ENCODE measurements at regions not wholly inside any gene's neighbourhood (a gene's known extent, or its start where the extent isn't known, plus 50 kb on each side); places are given as distances from the start of the nearest gene placed in this dataset.
A peak's percentile ranks its signal among the peaks of the same experiment; 100 is the strongest.

DNA sequence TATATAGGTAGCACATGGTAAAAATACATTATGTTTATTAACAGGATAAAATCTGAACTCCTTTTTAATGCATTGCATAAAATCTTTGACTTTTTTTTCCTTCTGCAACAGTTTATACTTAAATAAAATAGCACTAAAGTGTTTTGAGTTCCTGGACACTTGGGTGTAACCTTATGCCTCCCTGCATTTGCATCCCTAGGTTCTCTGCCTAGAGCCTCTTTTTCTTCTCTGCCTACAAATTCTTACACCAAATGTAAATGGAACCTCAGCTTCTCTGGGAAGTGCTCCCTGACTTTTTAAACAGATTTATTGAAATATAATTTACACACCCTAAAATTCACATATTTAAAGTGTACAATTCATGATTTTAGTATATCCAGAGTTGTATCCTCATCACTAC is 1017.6 kb downstream of the CNTNAP5 start:
- no peak for DNase-seq (ENCODE audit: low read depth, low spot score)

DNA sequence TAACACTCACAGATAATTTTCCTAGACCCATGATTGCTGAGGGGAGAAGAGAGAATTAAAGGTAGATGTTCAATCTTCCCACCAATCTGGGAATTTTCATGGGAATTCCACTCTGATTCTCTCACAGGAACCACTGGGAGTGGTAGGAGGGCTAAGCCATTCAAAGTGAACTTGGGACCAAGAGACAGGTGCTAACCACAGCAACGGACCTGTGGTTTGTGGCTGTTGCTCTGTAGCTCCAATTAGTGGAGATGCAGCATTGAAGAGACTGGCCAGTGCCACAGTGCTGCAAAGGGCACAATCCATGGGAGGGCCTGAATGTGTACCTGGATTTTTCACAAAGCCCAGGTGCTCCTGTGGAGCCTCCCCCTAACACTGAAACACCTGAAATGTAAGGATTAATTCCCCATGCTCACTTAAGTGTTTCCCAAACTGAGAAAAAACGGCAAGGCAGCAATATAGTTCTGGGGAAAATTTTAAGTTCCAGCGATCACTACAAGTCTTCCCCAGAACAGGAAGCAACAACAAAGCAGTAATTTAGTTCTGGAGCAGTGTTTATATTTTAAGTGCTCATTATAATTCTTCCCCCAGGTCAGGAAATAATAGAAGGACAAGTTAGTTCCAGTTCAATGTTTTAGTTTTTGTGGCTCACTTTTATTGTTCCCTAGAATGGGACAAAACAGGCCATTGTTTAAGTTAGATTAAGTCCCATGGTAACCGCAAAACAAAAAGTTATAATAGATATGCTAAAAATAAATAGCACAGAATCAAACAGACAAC is 1045.8 kb downstream of the CNTNAP5 start:
- DNase-seq (ENCODE audit: low read depth, low spot score): no peak

GRCh38 chr2:125073440-125073839 is 1048.4 kb downstream of the CNTNAP5 start:
- DNase-seq (ENCODE audit: low read depth, low spot score): no peak

DNA sequence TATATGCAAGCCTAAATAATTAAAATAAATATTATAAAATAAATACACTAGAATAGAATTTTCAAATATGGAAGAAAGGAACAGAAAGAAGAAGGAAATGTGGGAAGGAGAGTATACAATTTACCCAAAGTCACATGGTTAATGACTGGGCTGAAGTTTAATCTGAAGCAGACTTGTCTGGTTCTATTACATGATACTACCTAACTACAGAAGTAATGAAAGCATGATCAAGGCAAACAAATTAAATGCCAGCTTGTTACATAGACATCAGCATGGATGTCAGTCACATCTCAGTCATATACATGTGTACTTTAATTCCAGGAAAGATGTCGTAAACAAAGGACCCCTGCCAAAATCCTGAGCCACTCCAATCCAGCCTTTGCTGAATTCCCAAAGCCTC is 1060.8 kb downstream of the CNTNAP5 start:
- no peak for DNase-seq (ENCODE audit: low read depth, low spot score)

GRCh38 chr2:125086313-125087184 is 1061.5 kb downstream of the CNTNAP5 start:
- DNase-seq (ENCODE audit: low read depth, low spot score): no peak

DNA sequence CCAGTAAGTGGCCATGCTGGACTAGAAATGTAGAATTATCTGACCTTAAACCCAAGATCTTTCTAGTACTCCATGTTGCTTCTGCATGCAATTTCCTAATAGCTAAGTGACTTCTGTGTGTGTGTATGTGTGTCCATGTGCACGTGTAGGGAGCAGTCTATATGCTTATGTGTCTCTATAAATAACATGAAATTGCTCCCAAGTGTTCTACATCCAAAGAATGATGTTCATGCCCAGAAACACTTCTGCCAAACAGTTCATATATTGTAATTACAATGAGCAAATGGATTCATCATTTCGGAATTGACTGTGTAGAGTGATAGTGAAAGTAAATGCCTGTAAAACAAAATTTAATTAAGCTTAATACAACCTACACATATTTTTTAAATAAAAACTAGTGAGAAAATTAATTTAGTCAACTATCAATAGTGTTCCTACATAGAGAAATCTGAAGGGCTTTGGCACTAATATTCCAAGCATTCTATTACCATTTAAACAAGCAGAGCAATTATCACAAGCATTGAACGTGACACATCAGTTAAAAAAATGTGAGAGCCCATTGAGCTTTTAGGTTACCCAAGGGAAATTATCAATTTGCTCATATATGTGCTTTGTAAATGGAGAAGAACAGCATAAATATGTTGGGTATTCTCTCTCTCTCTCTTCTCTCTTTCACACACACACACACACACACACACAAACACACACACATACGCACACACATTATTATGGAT is 1067.4 kb downstream of the CNTNAP5 start:
- no peak for DNase-seq (ENCODE audit: low read depth, low spot score)

DNA sequence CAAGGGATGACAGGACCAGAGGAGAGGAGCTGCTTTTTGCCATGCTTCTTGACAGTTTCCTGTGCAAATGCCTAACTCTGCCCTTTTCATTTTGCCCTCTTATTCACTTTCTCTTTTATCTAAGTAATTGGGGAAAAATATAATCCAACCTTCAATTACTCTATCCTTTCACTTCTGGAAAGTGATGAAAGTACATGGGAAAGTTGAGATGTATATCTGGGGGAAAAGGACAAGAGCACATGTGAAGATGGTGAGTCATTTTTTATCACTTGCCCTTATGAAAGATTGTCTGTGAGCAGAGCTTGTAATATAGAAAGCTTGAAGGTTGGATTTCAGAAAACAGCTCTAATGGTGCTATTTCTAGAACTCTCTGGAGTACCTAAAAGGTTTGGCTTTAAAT is 1070.7 kb downstream of the CNTNAP5 start:
- DNase-seq (ENCODE audit: low read depth, low spot score): no peak

DNA sequence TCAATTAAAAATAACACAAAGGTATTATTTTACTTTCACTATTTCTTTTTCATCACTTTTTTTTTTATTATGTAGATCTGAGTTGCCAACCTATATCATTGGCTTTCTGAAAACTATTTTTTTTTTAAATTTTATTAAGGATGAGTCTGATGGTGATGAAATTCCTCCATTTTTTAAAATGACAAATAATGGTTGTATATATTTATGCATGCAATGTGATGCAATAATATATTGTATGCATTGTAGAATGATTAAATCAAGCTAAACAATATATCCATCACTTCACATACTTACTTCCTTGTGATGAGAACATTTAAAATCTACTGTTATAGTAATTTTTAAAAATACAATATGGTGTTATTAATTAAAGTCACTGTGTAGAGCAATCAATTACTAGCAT is 1081.6 kb downstream of the CNTNAP5 start:
- no peak for DNase-seq (ENCODE audit: low read depth, low spot score)

DNA sequence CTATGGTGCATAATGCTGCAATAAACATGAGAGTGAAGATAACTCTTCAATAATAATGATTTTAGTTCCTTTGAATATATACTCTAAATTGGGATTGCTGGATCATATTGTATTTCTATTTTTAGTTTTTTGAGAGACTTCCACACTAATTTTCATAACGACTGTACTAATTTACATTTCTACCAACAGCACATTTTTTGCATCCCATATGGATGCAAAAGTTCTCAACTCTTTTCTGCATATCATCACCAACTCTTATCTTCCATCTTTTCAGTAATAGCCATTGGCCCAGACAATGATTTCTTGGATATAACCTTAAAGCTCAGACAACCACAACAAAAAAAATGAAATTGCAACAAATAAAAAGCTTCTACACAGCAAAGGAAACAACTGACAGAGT is 1082.4 kb downstream of the CNTNAP5 start:
- DNase-seq (ENCODE audit: low read depth, low spot score): no peak

GRCh38 chr2:125108251-125108650 is 1083.2 kb downstream of the CNTNAP5 start:
- no peak for DNase-seq (ENCODE audit: low read depth, low spot score)

DNA sequence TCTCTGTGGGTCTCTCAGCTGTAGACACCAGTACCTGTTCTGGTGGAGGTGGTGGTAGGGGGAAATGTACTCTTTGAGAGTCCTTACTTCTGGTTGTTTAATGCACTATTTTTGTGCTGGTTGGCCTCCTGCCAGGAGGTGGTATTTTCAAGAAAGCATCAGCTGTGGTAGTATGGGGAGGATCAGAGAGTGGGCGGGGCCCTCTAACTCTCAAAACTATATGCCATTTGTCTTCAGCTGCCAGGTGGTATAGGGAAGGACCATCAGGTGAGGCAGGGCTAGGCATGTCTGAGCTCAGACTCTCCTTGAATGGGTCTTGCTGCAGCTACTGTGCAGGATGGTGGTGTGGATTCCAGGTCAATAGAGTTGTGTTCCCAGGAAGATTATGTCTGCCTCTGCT is 1100.8 kb downstream of the CNTNAP5 start:
- DNase-seq (ENCODE audit: low read depth, low spot score): no peak

DNA sequence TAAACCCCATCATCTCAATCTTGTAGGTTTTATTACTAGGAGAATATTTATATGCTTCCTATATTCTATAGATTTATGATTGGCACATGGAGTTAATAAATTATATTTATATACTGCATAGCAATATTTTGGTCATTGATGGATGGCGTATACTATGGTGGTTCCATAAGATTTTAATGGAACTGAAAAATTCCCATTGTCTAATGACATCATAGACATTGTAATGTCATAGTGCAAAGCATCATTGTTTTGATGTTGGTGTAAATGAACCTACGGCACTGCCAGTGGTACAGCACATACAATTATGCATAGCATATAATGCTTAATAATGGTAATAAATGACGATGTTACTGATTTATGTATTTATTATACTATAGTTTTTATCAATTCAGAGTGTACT is 1135.9 kb downstream of the CNTNAP5 start:
- DNase-seq (ENCODE audit: low read depth, low spot score): no peak

DNA sequence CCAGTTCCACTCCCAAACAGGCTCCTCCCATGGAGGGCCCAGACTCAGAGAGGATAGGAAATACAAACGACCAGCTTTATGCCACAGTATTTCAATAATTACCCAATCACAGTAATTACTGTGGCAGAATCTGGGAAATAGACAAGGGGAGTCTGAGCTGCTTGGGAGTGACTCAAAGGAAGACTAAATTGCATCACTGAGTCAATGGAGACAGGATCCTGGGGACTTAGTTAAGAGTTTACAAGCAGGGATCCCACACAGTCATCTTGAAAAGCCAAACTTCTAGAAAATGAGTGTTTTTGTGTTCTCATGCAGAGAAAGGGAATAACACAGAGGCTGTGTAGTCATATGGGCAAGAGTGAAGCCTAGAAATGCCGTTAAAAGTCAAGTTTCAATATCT is 1142.1 kb downstream of the CNTNAP5 start:
- no peak for DNase-seq (ENCODE audit: low read depth, low spot score)

DNA sequence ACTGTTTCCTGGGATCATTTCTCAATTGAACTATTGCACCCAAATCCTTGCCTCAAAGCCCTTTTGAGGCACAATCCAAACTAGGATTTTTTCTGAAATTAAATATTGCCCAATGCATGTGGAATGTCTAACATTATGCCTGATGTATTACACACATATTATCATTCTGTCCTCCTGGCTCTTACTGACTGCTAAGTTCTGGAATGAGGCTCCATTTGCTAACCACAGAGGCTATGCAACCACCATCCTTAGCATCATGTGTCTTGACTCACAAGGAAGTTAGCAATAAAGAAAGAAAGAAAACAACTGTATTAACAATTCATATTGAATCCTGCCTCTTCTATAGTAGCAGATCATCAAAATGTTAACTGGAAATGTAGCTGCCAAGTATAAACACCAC is 1142.7 kb downstream of the CNTNAP5 start:
- DNase-seq (ENCODE audit: low read depth, low spot score): no peak

DNA sequence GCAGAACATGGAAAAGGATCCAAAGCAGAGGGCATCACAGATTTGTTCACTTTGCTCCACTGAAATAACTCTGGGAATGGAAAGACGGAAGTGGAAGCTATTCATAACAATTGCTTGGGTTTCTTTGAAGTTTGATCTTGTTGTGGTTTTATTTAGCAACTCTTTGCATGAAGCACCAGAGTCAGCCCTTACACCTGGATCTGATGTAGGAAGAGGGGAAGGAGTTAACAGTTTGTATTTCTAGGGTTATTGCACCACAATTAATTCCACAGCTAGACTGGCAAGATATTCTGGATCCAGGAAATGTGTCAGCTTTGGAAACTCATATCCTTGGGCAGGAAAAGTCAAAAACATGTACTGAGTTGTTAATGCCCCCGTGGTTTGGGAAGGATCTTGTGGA is 1143.4 kb downstream of the CNTNAP5 start:
- no peak for DNase-seq (ENCODE audit: low read depth, low spot score)

- no peak for DNase-seq (ENCODE audit: low read depth, low spot score)
Observed at GRCh38 chr2:125169022-125169763, 1144.1 kb downstream of the CNTNAP5 start.

GRCh38 chr2:125169764-125170146 is 1144.7 kb downstream of the CNTNAP5 start:
- no peak for DNase-seq (ENCODE audit: low read depth, low spot score)

DNA sequence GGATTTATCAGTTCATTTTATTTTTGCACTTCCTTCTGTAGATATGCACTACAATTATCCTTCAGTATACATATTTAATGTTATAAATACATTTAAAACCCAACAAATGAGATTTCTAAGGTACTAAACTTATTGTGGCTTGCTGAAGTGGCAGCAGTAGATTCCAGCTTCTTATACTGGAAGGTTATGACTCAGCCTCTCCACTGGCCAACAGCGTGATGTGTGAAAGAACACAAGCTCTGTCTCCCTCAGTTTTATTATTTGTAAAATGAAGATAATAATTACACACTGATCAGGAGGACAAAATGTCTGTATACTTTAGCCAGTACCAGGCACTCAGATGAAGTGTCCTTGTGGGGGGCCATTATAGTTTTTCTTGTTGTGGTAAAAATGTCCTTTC is 1147.1 kb downstream of the CNTNAP5 start:
- DNase-seq (ENCODE audit: low read depth, low spot score): no peak

DNA sequence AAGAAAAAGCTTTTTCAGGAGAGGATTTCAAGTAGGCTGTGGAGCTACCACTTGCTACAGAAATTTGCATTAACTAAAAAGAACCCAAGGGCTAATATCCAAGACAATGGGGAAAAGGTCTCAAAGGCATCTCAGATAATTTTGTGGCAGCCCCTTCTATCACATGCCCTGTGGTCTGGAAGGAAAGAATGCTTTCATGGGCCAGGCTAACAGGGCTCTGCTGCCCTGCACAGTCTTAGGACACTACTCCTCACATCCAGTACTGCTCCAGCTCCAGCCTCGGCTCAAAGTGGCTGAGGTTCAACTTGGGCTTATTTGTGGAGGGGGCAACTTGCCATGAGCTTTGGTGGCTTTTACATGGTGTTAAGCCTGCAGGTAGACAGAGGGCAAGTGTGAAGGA is 1150.3 kb downstream of the CNTNAP5 start:
- no peak for DNase-seq (ENCODE audit: low read depth, low spot score)

DNA sequence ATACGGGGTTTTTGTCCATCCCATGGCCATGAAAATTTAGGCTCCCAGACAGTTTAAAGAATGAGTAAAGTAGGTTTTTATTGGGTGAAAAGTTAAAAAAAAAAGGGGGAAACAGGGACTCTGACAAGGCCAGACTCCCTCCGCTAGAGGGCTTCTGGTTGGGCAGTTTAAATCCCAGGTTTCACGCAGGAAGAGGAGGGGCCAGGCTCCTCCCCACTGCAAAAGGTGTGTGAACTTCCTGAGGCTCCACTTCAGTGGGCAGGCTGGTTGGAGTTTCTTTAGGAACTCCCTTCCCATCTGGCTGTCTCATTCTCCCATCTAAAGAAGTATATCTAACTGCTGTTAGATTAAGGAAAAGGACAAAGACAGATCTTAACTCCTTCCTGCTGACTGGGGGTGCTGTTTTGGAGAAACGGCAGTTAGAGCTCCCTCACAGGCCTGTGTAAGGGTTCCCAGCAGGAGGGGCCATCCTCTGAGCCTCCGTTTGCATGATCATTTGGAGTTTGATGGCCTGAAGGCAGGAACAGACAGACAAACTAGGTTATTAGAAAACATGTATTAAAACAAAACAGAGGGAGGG is 1160.7 kb downstream of the CNTNAP5 start:
- DNase-seq (ENCODE audit: low read depth, low spot score): peak; percentile 21

GRCh38 chr2:125207431-125207830 is 1182.3 kb downstream of the CNTNAP5 start:
- no peak for DNase-seq (ENCODE audit: low read depth, low spot score)

All from ELF-1 (cell line).